PC-9 (cell line): ENCODE measurements at regions not wholly inside any gene's neighbourhood (a gene's known extent, or its start where the extent isn't known, plus 50 kb on each side); places are given as distances from the start of the nearest gene placed in this dataset.
A peak's percentile ranks its signal among the peaks of the same experiment; 100 is the strongest.
"Not testable (repeated sequence)": the region's sequence is repeated elsewhere in the genome, so short reads cannot be mapped to it uniquely, and the experiment has no call there.

Experiments
- BruUV-seq: library from RNA; stranded (reverse); fragments of 400-500 nt; replicated peaks from 2 replicates; lab custom pipeline; 2021; lab: Mats Ljungman, UMichigan
- CTCF ChIA-PET: fragments of 300-600 bp; sonication (Branson Sonifier 250); formaldehyde crosslinking; loops from one replicate; lab custom pipeline; 2022; ENCODE audit warnings: antibody characterized with exemption; lab: Charles Lee
- POLR2A ChIA-PET: fragments of 300-600 bp; sonication (Branson Sonifier 250); formaldehyde crosslinking; loops from one replicate; lab custom pipeline; 2022; ENCODE audit warnings: antibody characterized with exemption; ENCODE audit not compliant: unreplicated experiment; lab: Charles Lee
- DNase-seq, 2 experiments: peaks; one replicate each; pipeline versions ENCODE4 v3.0.0 to v3.0.0-alpha.2; 2015 to 2022; ENCODE audit warnings: mixed read lengths in 1 of 2
- H2AFZ ChIP-seq: fragments of 200-600 bp; sonication (generic); 2 replicates; pipeline ENCODE4 v1.8.1; 2017; ENCODE audit warnings: antibody characterized with exemption
- H3F3A ChIP-seq: fragments of 200-600 bp; sonication (generic); 2 replicates; pipeline ENCODE4 v1.8.1; 2017; ENCODE audit warnings: antibody characterized with exemption, mild to moderate bottlenecking, low read depth; ENCODE audit not compliant: insufficient read depth
- H3K27ac ChIP-seq: fragments of 200-600 bp; sonication (generic); 2 replicates; pipeline ENCODE4 v1.6.1; 2016; ENCODE audit warnings: mixed run types
- H3K27me3 ChIP-seq: fragments of 200-600 bp; sonication (generic); 2 replicates; pipeline ENCODE4 v1.6.1; 2016; ENCODE audit warnings: low read depth, mixed run types; ENCODE audit not compliant: insufficient read depth
- H3K36me3 ChIP-seq: fragments of 200-600 bp; sonication (generic); 2 replicates; pipeline ENCODE4 v1.6.1; 2016; ENCODE audit warnings: low read depth, mixed run types
- H3K4me1 ChIP-seq: fragments of 200-600 bp; sonication (generic); replicated peaks from 2 replicates; pipeline ENCODE4 v1.6.1; 2016; ENCODE audit warnings: mixed run types; ENCODE audit not compliant: insufficient read depth
- H3K4me2 ChIP-seq: fragments of 200-600 bp; sonication (generic); 2 replicates; pipeline ENCODE4 v1.6.1; 2017; ENCODE audit warnings: mixed run types
- H3K4me3 ChIP-seq: fragments of 200-600 bp; sonication (generic); 2 replicates; pipeline ENCODE4 v1.6.1; 2016; ENCODE audit warnings: mixed run types
- H3K79me2 ChIP-seq: fragments of 200-600 bp; sonication (generic); 2 replicates; pipeline ENCODE4 v1.6.1; 2017; ENCODE audit warnings: low read depth, mixed run types
- H3K9me2 ChIP-seq: fragments of 200-600 bp; sonication (generic); 2 replicates; pipeline ENCODE4 v1.8.1; 2017; ENCODE audit warnings: mild to moderate bottlenecking; ENCODE audit not compliant: insufficient read depth
- H3K9me3 ChIP-seq: fragments of 200-600 bp; sonication (generic); 2 replicates; pipeline ENCODE4 v1.8.1; 2016; ENCODE audit warnings: low read depth; ENCODE audit not compliant: insufficient read depth
- H4K20me1 ChIP-seq: fragments of 200-600 bp; sonication (generic); 2 replicates; pipeline ENCODE4 v1.8.1; 2017; ENCODE audit not compliant: insufficient read depth
- intact Hi-C: fragments of 100-400 bp; cut with micrococcal nuclease; formaldehyde crosslinking; loops from one replicate; pipeline ENCODE4 v1.10.0; 2022; ENCODE audit not compliant: unreplicated experiment

DNA sequence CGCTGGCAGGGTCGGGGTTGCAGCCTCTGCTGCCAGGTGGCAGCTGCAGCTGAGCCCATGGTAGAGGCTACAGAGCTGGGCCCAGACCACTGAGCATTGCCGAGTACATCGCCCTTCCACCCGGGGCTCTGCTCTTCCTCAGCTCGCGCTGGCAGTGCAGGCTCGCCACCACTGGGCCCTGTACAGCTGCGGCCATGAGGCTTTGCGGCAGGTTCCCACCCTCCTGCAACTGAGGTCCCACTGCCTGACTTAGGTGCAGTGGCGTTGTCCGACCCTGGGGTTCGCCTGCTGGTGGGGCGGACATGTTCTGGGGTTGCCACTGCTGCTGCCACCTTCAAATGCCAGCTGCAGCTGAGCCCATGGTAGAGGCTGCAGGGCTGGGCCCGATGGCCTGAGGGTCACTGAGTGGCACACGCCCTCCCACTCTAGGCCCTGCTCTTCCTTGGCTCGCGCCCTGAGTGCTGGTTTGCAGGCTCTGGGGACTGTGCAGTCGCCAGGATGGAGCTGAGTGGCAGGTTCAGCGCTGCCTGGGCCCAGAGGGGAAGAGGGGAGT lies 359.8 kb downstream of the FOXD4L6 start:
- H3K4me1 ChIP-seq, CTCF ChIA-PET, H3K27ac ChIP-seq, DNase-seq, H3K4me2 ChIP-seq, H3K4me3 ChIP-seq, H2AFZ ChIP-seq, H3K9me3 ChIP-seq, H3K79me2 ChIP-seq, H3K9me2 ChIP-seq, H4K20me1 ChIP-seq, intact Hi-C loops, H3K27me3 ChIP-seq, H3K36me3 ChIP-seq, BruUV-seq, POLR2A ChIA-PET, H3F3A ChIP-seq: not testable (repeated sequence)

- intact Hi-C loops, H3K9me2 ChIP-seq, POLR2A ChIA-PET, H3F3A ChIP-seq, H3K27me3 ChIP-seq, H3K4me3 ChIP-seq, H2AFZ ChIP-seq, H3K36me3 ChIP-seq, H4K20me1 ChIP-seq, DNase-seq, CTCF ChIA-PET, H3K4me1 ChIP-seq, H3K4me2 ChIP-seq, BruUV-seq, H3K9me3 ChIP-seq, H3K79me2 ChIP-seq, H3K27ac ChIP-seq: not testable (repeated sequence)
These were observed 360.3 kb downstream of the FOXD4L6 start for GRCh38 chr9:40768178-40768577.

DNA sequence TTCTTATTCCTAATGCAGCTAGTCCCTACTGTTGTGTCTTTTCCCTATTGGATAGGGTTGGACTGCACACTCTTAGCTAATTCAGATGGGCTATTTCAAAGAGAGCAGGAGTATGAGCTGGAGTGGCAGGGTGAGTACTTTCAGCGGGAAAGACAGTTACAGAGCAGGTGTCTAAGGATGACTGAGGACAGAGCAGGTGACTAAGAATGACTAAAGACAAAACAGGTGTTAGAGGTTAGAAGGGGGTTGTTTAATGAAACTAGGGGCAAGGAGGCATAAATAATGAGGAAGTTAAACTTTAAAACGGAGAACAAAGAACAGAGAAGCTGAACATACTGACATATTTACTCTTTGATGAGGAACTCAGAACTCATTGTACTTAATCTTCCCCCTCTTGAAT lies 373.5 kb downstream of the FOXD4L6 start:
- H4K20me1 ChIP-seq, H3K27me3 ChIP-seq, CTCF ChIA-PET, intact Hi-C loops, H2AFZ ChIP-seq, H3K79me2 ChIP-seq, H3F3A ChIP-seq, POLR2A ChIA-PET, H3K4me3 ChIP-seq, DNase-seq, H3K9me3 ChIP-seq, BruUV-seq, H3K4me1 ChIP-seq, H3K4me2 ChIP-seq, H3K27ac ChIP-seq, H3K9me2 ChIP-seq, H3K36me3 ChIP-seq: not testable (repeated sequence)

DNA sequence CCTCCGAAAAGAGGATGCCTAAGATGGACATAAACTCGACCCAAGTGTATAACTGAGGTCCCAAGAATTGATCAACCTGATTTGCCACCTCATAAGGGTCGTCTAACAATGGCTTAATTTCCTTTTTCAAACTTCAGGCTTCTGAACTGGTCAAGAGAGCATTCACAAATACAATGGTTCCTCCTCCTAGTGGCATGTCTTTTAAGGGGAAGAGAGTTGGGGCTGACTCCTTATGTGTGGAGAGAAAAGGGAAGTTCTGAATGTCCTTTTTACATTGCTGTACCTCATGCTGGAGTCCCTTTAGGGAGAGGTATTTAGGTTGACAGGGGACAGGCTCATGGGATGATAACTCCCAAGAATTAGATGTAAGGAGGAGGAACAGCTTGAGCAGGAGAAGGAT lies 375.2 kb downstream of the FOXD4L6 start:
- POLR2A ChIA-PET, H4K20me1 ChIP-seq, H3K79me2 ChIP-seq, H2AFZ ChIP-seq, intact Hi-C loops, H3K9me2 ChIP-seq, H3K36me3 ChIP-seq, H3K4me1 ChIP-seq, H3K27me3 ChIP-seq, H3K27ac ChIP-seq, CTCF ChIA-PET, H3F3A ChIP-seq, H3K4me3 ChIP-seq, DNase-seq, H3K4me2 ChIP-seq, H3K9me3 ChIP-seq, BruUV-seq: not testable (repeated sequence)

DNA sequence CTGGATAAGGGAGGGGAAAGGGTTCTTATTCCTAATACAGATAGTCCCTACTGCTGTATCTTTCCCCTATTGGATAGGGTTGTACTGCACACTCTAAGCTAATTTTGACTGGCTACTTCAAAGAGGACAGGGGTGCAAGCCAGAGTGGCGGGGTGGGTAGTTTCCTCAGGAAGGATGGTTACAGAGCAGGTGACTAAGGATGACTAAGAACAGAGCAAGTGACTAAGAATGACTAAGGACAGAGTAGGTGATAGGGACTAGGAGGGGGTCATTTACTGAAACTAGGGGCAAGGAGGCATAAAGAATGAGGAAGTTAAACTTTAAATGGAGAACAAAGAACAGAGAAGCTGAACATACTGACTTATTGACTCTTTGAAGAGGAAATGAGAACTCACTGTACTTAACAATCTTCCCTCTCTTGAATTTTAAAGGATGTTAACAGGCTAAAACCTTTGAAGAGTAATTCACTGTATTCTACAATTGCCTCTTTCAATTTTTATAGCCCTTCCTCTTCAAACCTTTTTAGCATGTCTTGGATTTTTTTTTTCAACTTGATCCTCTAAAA lies 381.5 kb downstream of the FOXD4L6 start:
- H3F3A ChIP-seq, H3K27ac ChIP-seq, H3K4me2 ChIP-seq, intact Hi-C loops, BruUV-seq, H3K4me1 ChIP-seq, H3K36me3 ChIP-seq, H4K20me1 ChIP-seq, H2AFZ ChIP-seq, H3K79me2 ChIP-seq, H3K9me3 ChIP-seq, H3K9me2 ChIP-seq, CTCF ChIA-PET, H3K4me3 ChIP-seq, POLR2A ChIA-PET, H3K27me3 ChIP-seq: not testable (repeated sequence)
- DNase-seq, result peak in 1 of 2 experiments; percentile 53
